Neuronal stem cell (in vitro differentiated cells): ENCODE measurements at regions not wholly inside any gene's neighbourhood (a gene's known extent, or its start where the extent isn't known, plus 50 kb on each side); places are given as distances from the start of the nearest gene placed in this dataset.

Experiments
- DNase-seq: peaks from one replicate; pipeline ENCODE4 v3.0.0-alpha.2; 2013; ENCODE audit warnings: low spot score
- H2AFZ ChIP-seq: one replicate; pipeline ENCODE4 v1.6.1; 2013; ENCODE audit warnings: mild to moderate bottlenecking, low read length, inconsistent platforms
- H2AK5ac ChIP-seq: 2 replicates; pipeline ENCODE4 v1.6.1; 2013; ENCODE audit warnings: low read depth, mild to moderate bottlenecking, inconsistent platforms, low read length, moderate library complexity, mixed read lengths
- H2BK120ac ChIP-seq: 2 replicates; pipeline ENCODE4 v1.6.1; 2013; ENCODE audit warnings: low read depth, mild to moderate bottlenecking, inconsistent platforms, low read length, moderate library complexity, mixed read lengths
- H2BK12ac ChIP-seq: one replicate; pipeline ENCODE4 v1.6.1; 2013; ENCODE audit warnings: low read length, inconsistent platforms
- H2BK15ac ChIP-seq: 2 replicates; pipeline ENCODE4 v1.6.1; 2013; ENCODE audit warnings: mild to moderate bottlenecking, low read length, inconsistent platforms, mixed read lengths
- H2BK5ac ChIP-seq: one replicate; pipeline ENCODE4 v1.6.1; 2013; ENCODE audit warnings: inconsistent platforms, mild to moderate bottlenecking, low read length, moderate library complexity
- H3K14ac ChIP-seq: one replicate; pipeline ENCODE4 v1.6.1; 2013; ENCODE audit warnings: low read length, inconsistent platforms
- H3K18ac ChIP-seq: 2 replicates; pipeline ENCODE4 v1.6.1; 2013; ENCODE audit warnings: low read length, inconsistent platforms
- H3K23ac ChIP-seq: 2 replicates; pipeline ENCODE4 v1.6.1; 2013; ENCODE audit warnings: low read depth, mild to moderate bottlenecking, mixed read lengths, low read length, inconsistent platforms; ENCODE audit not compliant: poor library complexity
- H3K27ac ChIP-seq: replicated peaks from 3 replicates; pipeline ENCODE4 v1.5.1; 2013; ENCODE audit warnings: low read length, inconsistent platforms
- H3K27me3 ChIP-seq, 3 experiments: 2 replicates each; pipeline ENCODE4 v1.6.1; 2013; ENCODE audit warnings: low read length in 3 of 3, mild to moderate bottlenecking in 2 of 3, inconsistent platforms in 1 of 3, low read depth in 1 of 3, mixed read lengths in 1 of 3, moderate library complexity in 1 of 3; ENCODE audit not compliant: control insufficient read depth in 3 of 3, insufficient read depth in 3 of 3
- H3K36me3 ChIP-seq, 2 donors: replicated peaks in 1 of 2; 2 replicates each; pipeline ENCODE4 v1.6.1; 2013; ENCODE audit warnings: low read length in 2 of 2; ENCODE audit not compliant: control insufficient read depth in 2 of 2, insufficient read depth in 2 of 2
- H3K4ac ChIP-seq: 2 replicates; pipeline ENCODE4 v1.6.1; 2013; ENCODE audit warnings: inconsistent platforms, mild to moderate bottlenecking, low read length, moderate library complexity
- H3K4me1 ChIP-seq, 2 donors: 1 replicate in 1 of 2; 2 replicates in 1 of 2; pipeline ENCODE4 v1.6.1; 2013; ENCODE audit warnings: low read length in 2 of 2, low read depth in 1 of 2; ENCODE audit not compliant: control insufficient read depth in 2 of 2, insufficient read depth in 1 of 2
- H3K4me2 ChIP-seq: one replicate; pipeline ENCODE4 v1.6.1; 2013; ENCODE audit warnings: mild to moderate bottlenecking, low read length, inconsistent platforms; ENCODE audit not compliant: insufficient read depth, poor library complexity, severe bottlenecking
- H3K4me3 ChIP-seq, 2 donors: 2 replicates each; pipeline ENCODE4 v1.5.1; 2013; ENCODE audit warnings: low read length in 2 of 2, mild to moderate bottlenecking in 2 of 2, inconsistent platforms in 1 of 2, moderate library complexity in 1 of 2
- H3K79me1 ChIP-seq: one replicate; pipeline ENCODE4 v1.6.1; 2013; ENCODE audit warnings: low read depth, mild to moderate bottlenecking, inconsistent platforms, low read length, moderate library complexity
- H3K9ac ChIP-seq: one replicate; pipeline ENCODE4 v1.6.1; 2013; ENCODE audit warnings: mild to moderate bottlenecking, low read depth, low read length, inconsistent platforms; ENCODE audit not compliant: poor library complexity
- H3K9me3 ChIP-seq, 2 donors: replicated peaks in 1 of 2; 2 replicates each; pipeline versions ENCODE3 to v1.6.1; 2013; ENCODE audit warnings: low read length in 2 of 2, mild to moderate bottlenecking in 2 of 2, inconsistent platforms in 1 of 2, low read depth in 1 of 2, mixed read lengths in 1 of 2, moderate library complexity in 1 of 2; ENCODE audit not compliant: control insufficient read depth in 2 of 2, insufficient read depth in 1 of 2
- H4K8ac ChIP-seq: one replicate; pipeline ENCODE4 v1.6.1; 2013; ENCODE audit warnings: low read depth, mild to moderate bottlenecking, inconsistent platforms, low read length, moderate library complexity
- H4K91ac ChIP-seq: one replicate; pipeline ENCODE4 v1.6.1; 2013; ENCODE audit warnings: low read length, low read depth, mild to moderate bottlenecking, inconsistent platforms; ENCODE audit not compliant: poor library complexity
- WGBS, 2 donors: extraction: QIAGEN DNeasy Blood & Tissue Kit; methylation state at CpG; one replicate each; pipeline ENCODE4 v1.1.7; 2013; ENCODE audit warnings: missing lambda C conversion rate in 2 of 2, mixed read lengths in 1 of 2; ENCODE audit not compliant: insufficient read length in 2 of 2, insufficient replicate concordance in 1 of 2; ENCODE audit errors: extremely low coverage in 2 of 2; 5-methylcytosine and 5-hydroxymethylcytosine counted together

DNA sequence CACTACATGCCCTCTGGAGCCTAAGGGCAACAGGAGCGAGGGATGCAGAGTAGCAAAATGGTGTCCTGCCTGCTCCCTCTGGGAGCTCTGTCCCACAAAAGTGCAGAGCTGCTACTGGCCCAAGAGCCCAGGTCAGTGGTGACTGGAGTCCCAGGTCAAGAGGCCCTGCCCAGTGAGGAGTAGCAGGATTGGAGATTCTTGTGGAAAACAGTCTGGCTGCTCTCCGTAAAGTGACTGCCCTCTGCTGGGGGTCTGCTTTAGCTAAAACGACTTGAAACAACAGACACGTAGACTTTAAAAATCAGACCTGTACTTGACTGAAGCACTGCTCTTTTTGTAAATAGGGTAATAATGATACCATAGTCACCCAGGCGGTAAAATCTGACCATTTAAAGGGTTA lies 917.0 kb downstream of the MAT2B start:
- H3K79me1 ChIP-seq, result no peaks in the 10 kb centered on the region
- peak; percentile 17 for DNase-seq
- no peaks in the 10 kb centered on the region for H3K36me3 ChIP-seq
- no peak overlapping the region for H4K91ac ChIP-seq
- no peak overlapping the region for H3K9ac ChIP-seq
- no peak overlapping the region for H2BK5ac ChIP-seq
- H3K4me2 ChIP-seq, result no peak overlapping the region
- no peak overlapping the region for H3K27ac ChIP-seq
- no peak overlapping the region for H3K4ac ChIP-seq
- no CpG with 5 or more reads among the region's 5 CpGs for WGBS, 2 donors
- H3K18ac ChIP-seq, result no peak overlapping the region
- H3K4me3 ChIP-seq, result no peak overlapping the region
- peaks cover 0 to 21% of the 10 kb centered on the region in 2 donors for H3K9me3 ChIP-seq
- H3K4me1 ChIP-seq, result no peaks in the 10 kb centered on the region
- no peak overlapping the region for H2BK12ac ChIP-seq
- H2BK15ac ChIP-seq, result no peak overlapping the region
- H4K8ac ChIP-seq, result no peak overlapping the region
- no peak overlapping the region for H3K23ac ChIP-seq
- H3K27me3 ChIP-seq, result no peaks in the 10 kb centered on the region
- no peak overlapping the region for H2AK5ac ChIP-seq
- H2BK120ac ChIP-seq, result no peak overlapping the region
- H2AFZ ChIP-seq, result no peak overlapping the region
- H3K14ac ChIP-seq, result no peak overlapping the region

DNA sequence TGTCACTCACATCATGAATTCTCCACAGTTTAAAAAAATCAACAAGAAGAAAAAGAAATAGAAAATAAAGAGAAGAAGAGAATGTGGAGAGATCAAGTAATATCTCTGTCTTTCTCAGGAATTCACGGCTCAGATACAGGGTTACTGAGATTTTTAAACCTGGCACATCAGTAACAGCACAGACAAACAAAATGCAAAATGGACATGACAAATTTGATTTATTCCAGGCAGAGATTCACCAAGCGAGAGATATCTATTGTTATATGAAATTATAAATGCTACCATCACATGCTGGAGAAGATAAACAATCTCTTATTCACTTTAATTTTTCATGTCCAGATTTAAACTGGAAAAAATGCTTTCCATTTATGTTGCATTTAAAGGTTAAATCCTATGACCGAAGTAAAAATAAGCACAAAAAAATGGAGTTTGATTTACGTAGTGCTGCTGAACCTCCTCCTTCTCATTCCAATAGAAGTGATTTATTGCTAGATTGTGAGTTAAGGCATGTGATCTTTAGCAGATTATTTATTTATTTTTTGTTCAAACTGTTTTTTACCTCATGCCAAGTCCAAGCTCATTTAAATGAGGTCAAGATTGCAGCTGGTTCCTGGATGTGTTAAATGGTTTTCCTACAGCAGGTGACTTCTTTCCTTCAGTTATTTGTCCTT lies 926.4 kb downstream of the MAT2B start:
- no peak overlapping the region for H2BK12ac ChIP-seq
- no peak overlapping the region for H2BK120ac ChIP-seq
- no peak overlapping the region for H3K9ac ChIP-seq
- H2AK5ac ChIP-seq, result no peak overlapping the region
- H3K27ac ChIP-seq, result no peak overlapping the region
- H3K4me3 ChIP-seq, result no peak overlapping the region
- H3K4me2 ChIP-seq, result no peak overlapping the region
- H3K23ac ChIP-seq, result no peak overlapping the region
- no peaks in the 10 kb centered on the region for H3K27me3 ChIP-seq
- H3K9me3 ChIP-seq, result peaks cover 0 to 7% of the 10 kb centered on the region in 2 donors
- H4K8ac ChIP-seq, result no peak overlapping the region
- no peak overlapping the region for H2AFZ ChIP-seq
- H3K36me3 ChIP-seq, result peaks cover 0 to 1% of the 10 kb centered on the region in 2 donors
- no peak overlapping the region for H3K14ac ChIP-seq
- no peak overlapping the region for H3K4ac ChIP-seq
- H4K91ac ChIP-seq, result no peak overlapping the region
- no peak for DNase-seq
- no CpG with 5 or more reads among the region's 4 CpGs for WGBS, 2 donors
- no peaks in the 10 kb centered on the region for H3K79me1 ChIP-seq
- no peak overlapping the region for H3K18ac ChIP-seq
- no peak overlapping the region for H2BK15ac ChIP-seq
- H2BK5ac ChIP-seq, result no peak overlapping the region
- H3K4me1 ChIP-seq, result no peaks in the 10 kb centered on the region

DNA sequence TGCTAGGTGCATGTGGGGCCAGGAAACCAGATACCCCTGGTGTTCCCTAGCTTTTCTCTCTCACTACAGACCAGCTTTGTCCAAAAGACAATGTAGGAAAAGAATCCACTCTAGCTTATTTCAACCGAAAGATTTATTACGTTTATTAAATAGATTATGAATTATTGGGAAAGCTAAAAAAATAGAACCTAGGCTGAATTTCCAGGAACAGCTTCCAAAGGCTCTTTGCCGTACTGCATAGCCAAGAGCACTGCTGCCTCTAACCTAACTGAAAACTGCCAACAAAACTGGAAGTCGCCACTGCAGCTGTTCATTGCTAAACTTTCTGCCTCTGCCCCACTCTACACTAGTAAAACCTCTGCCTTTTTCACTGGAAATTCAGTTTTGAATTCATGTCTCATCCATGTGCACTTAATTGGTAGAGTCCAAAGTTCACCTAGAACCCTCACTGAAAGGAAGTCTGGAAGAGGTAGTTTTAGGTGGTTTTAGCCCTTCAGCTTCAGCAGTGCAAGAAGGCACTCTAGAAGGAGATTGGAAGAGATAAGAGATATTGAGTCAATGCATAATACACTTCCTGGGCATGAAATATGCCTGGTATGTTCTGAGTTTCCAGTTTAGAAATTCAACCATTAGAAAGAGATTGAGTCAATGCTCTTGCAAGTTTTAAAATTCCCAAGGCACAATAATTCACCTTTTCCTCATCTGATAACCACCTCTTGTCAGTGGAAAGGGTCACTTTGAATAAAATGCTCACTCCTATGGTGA lies 927.9 kb downstream of the MAT2B start:
- Histone ChIP-seq H2AFZ (no peak overlapping the region), H3K4me3 (no peak overlapping the region), H4K91ac (no peak overlapping the region), H3K9me3 (peaks cover 0 to 5% of the 10 kb centered on the region in 2 donors), H3K18ac (no peak overlapping the region), H2BK120ac (no peak overlapping the region), H3K27ac (no peak overlapping the region), H4K8ac (no peak overlapping the region), H2AK5ac (no peak overlapping the region), H3K14ac (no peak overlapping the region), H3K27me3 (no peaks in the 10 kb centered on the region), H3K23ac (no peak overlapping the region), H2BK5ac (no peak overlapping the region), H3K9ac (no peak overlapping the region), H2BK15ac (no peak overlapping the region), H3K36me3 (peaks cover 0 to 1% of the 10 kb centered on the region in 2 donors), H2BK12ac (no peak overlapping the region), H3K4me1 (no peaks in the 10 kb centered on the region), H3K4ac (no peak overlapping the region), H3K4me2 (no peak overlapping the region), H3K79me1 (no peaks in the 10 kb centered on the region)
- DNase-seq, result no peak
- no CpG with 5 or more reads among the region's 4 CpGs for WGBS, 2 donors

DNA sequence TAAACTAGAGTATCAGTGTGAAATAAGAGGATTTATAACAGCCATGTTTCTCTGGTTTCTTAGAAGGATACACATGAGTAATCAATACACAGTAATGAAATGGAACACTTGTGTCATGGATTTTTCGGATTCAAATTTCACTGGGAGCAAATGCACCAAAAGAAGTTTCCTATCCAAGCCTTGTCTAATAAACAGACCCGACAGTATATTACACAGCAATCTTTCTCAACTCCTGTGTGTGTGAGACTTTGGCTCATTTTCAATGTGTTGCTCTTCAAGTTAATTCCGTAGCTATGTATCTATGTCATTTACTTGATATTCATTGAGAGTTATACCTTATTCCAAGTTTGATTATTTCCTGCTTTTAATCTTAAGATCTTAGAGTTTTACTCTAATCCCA lies 930.2 kb downstream of the MAT2B start:
- H2BK15ac ChIP-seq, result no peak overlapping the region
- no peaks in the 10 kb centered on the region for H3K27me3 ChIP-seq
- no peak overlapping the region for H2AK5ac ChIP-seq
- no peak overlapping the region for H2AFZ ChIP-seq
- H3K4me2 ChIP-seq, result no peak overlapping the region
- no peak overlapping the region for H2BK120ac ChIP-seq
- H3K4me1 ChIP-seq, result no peaks in the 10 kb centered on the region
- no peak overlapping the region for H2BK5ac ChIP-seq
- no CpG with 5 or more reads among the region's 3 CpGs for WGBS, 2 donors
- no peaks in the 10 kb centered on the region for H3K9me3 ChIP-seq
- no peak overlapping the region for H3K4ac ChIP-seq
- H3K18ac ChIP-seq, result no peak overlapping the region
- H4K91ac ChIP-seq, result no peak overlapping the region
- no peak overlapping the region for H3K23ac ChIP-seq
- H3K9ac ChIP-seq, result no peak overlapping the region
- no peak overlapping the region for H3K14ac ChIP-seq
- no peak overlapping the region for H3K4me3 ChIP-seq
- H2BK12ac ChIP-seq, result no peak overlapping the region
- no peaks in the 10 kb centered on the region for H3K79me1 ChIP-seq
- no peak for DNase-seq
- H4K8ac ChIP-seq, result no peak overlapping the region
- no peak overlapping the region for H3K27ac ChIP-seq
- no peaks in the 10 kb centered on the region for H3K36me3 ChIP-seq
